ENCODE measurements at regions not wholly inside any gene's neighbourhood (a gene's known extent, or its start where the extent isn't known, plus 50 kb on each side); places are given as distances from the start of the nearest gene placed in this dataset.
"Not testable (repeated sequence)": the region's sequence is repeated elsewhere in the genome, so short reads cannot be mapped to it uniquely, and the experiment has no call there.

- DNase-seq (ENCODE audit: low read depth in 1 of 2, low spot score in 1 of 2) = no peak
Observed at GRCh38 chr12:89230376-89231315, 121.7 kb downstream of the DUSP6 start.

DNA sequence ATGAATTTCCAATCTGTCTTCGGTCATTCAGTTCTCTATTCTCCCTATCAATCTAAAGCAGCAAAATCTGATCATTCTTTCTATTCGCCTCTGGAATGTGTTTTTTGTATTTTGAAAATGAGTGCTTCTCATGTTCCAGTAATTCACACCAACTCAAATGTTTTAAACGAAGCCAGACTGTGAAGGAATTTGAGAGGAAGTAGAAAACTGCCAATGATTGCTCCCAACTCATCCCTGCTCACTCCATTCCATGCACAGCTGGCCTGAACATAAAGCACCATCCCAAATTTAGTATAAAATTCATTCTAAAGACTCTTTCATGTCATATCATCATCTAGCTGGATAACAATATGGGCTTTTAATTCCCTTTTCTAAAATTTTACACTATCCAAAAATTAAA lies 123.8 kb downstream of the DUSP6 start:
- DNase-seq (ENCODE audit: low read depth in 1 of 2, low spot score in 1 of 2) = no peak

GRCh38 chr12:89227774-89228173 lies 124.5 kb downstream of the DUSP6 start:
- DNase-seq (ENCODE audit: low read depth in 1 of 2, low spot score in 1 of 2) = no peak

DNA sequence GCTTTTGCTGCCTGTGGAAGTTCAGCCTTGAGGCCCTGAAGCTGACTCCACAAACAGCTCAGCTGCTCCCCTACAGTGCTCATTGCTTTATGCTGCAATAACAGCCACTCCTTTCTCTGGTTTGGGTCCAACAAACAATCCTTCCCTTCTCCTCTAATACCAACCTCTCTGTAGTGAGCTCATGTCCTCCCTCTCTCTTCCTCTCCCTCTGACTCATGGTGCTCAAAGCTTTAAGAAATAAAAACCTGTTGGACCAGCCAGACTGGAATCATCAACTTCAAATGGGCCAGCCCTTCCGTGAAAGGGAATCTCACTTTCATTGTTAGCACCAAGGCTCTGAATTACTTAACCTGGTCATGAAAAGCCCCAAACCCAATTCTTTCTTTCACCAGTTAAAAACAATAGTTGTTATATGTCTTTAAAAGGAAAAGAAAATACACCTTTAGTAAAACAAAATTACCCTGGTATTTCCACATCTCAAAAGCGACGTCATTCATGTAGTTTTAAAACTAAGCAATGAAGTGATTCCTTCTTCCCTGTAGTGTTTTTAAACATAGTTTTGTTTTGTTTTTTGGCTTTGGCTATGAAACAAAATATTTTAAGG lies 126.4 kb downstream of the DUSP6 start:
- no peak for DNase-seq (ENCODE audit: low read depth in 1 of 2, low spot score in 1 of 2)

- DNase-seq (ENCODE audit: low read depth in 1 of 2, low spot score in 1 of 2) = peak; percentile 42 to 50
Observed at GRCh38 chr12:89225401-89225800, 126.9 kb downstream of the DUSP6 start.

- DNase-seq (ENCODE audit: low read depth in 1 of 2, low spot score in 1 of 2) = not testable (repeated sequence)
Observed at GRCh38 chr12:89222580-89222979, 129.7 kb downstream of the DUSP6 start.

DNA sequence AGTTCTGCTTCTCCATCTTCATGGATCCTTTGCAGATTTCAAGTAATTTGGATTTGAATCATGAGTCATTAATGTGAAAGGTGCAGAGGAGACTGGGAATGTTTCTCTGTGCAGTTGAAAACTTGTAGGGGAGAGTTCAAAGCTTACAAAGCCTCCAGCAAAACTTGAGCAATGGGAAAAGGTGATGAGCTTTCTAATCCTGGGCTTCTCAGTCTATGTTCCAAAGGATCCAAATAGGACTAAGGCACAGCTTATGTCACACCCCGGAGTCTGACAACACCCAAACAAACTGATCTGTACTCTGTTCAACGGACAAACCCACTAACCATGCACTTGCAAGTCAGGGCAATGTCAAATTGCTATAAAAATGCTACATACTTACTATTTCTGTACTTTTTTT lies 134.8 kb downstream of the DUSP6 start:
- DNase-seq (ENCODE audit: low read depth in 1 of 2, low spot score in 1 of 2) = no peak

DNA sequence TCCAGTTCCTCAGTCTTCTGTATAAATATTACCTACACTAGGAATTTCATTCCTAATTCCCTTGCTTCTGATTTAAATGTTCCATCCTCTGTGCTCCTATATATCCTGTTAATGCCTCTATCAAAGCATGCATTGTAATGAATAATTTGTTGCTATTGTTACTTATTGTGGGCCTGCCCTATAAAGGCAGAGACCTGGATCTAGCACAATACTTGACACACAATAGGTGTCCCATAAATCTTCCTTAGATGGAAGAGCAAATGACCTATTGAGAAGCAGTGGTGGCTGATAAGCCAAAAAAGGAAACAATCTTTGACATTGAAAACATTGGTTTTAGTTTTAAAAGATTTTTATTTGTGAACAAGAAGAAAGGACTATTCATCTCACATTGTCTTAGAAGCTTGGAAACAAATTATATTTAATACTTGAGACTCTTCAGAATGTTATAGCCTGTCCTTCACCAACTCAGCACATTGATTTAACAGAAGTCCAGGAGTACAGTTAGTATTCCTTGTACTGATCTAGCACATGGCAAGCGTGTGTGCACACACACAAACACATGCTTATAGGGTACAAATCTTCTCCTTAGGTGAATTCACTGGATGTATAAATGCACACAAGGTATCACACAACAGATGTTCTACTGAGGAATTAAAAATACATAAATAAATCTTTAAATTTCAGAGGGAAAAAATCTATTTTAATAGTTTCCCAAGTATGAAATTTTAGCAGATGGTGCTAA lies 135.9 kb downstream of the DUSP6 start:
- DNase-seq (ENCODE audit: low read depth in 1 of 2, low spot score in 1 of 2) = no peak

GRCh38 chr12:89215196-89215595 lies 137.1 kb downstream of the DUSP6 start:
- no peak for DNase-seq (ENCODE audit: low read depth in 1 of 2, low spot score in 1 of 2)

DNA sequence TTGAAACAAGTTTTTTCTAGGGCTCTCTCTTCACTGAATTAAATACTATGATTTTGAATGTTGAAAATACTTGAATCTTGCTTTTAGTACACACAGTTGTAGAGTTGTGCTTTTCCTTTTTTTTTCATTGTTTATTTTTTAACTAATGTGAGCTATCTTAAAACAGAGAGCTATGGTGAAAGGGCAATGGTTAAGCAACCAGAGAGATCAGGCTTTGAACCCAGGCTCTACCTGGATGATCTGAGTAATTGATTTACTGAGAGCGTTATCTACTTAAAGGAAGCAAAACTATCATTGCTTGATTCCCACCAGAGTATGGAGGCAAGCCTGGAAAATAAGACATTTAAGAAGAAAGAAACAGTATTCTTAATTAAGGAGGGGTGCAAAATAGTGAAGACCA lies 138.6 kb downstream of the DUSP6 start:
- no peak for DNase-seq (ENCODE audit: low read depth in 1 of 2, low spot score in 1 of 2)

GRCh38 chr12:89213139-89213538 lies 139.2 kb downstream of the DUSP6 start:
- no peak for DNase-seq (ENCODE audit: low read depth in 1 of 2, low spot score in 1 of 2)

GRCh38 chr12:89212339-89212771 lies 139.9 kb downstream of the DUSP6 start:
- DNase-seq (ENCODE audit: low read depth in 1 of 2, low spot score in 1 of 2) = no peak

- DNase-seq (ENCODE audit: low read depth in 1 of 2, low spot score in 1 of 2) = no peak
Observed at GRCh38 chr12:89211456-89211855, 140.8 kb downstream of the DUSP6 start.

- no peak for DNase-seq (ENCODE audit: low read depth in 1 of 2, low spot score in 1 of 2)
Observed at GRCh38 chr12:89210277-89210676, 142.0 kb downstream of the DUSP6 start.

- DNase-seq (ENCODE audit: low read depth in 1 of 2, low spot score in 1 of 2) = no peak
Observed at GRCh38 chr12:89208661-89209096, 143.6 kb downstream of the DUSP6 start.

DNA sequence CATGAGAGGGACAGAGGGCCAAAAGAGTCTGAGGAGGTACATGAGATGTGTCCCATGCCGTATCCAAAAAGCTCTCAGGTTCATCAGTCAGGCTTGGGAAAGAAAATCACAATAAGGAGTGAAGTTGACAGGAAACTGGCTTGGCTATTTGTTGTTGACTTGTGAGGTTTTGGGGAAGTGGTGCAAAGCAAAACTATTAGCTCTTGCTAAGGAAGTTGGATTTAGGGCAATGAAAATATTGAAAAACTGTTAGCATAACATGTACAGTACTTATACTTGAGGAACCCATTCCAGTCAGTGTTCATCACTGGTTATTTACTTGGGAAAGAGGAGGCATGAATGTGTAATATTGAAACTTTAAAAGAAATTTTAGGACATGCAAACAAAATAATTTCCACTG lies 145.9 kb downstream of the DUSP6 start:
- DNase-seq (ENCODE audit: low read depth in 1 of 2, low spot score in 1 of 2) = no peak

GRCh38 chr12:89205517-89205916 lies 146.8 kb downstream of the DUSP6 start:
- DNase-seq (ENCODE audit: low read depth in 1 of 2, low spot score in 1 of 2) = no peak

GRCh38 chr12:89203144-89203543 lies 149.2 kb downstream of the DUSP6 start:
- DNase-seq (ENCODE audit: low read depth in 1 of 2, low spot score in 1 of 2) = no peak

DNA sequence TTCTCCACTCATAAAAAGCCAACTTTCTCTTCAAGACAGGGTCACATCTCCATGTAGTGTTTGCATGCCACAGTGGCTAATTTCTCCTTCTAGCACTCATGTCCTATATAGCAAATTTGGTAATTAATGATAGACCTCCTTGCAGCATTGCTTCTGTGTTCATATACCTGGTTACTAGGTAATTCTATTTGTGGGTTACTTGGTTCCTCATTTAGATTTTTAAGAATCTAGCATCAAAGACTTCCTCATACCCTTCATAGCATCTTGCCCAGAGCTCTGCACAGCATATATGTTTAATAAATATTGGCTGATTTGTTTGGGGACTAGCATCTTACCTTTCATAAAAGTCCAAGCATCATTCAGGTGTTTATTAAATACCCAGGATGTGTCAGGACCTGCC lies 152.1 kb downstream of the DUSP6 start:
- no peak for DNase-seq (ENCODE audit: low read depth in 1 of 2, low spot score in 1 of 2)

DNA sequence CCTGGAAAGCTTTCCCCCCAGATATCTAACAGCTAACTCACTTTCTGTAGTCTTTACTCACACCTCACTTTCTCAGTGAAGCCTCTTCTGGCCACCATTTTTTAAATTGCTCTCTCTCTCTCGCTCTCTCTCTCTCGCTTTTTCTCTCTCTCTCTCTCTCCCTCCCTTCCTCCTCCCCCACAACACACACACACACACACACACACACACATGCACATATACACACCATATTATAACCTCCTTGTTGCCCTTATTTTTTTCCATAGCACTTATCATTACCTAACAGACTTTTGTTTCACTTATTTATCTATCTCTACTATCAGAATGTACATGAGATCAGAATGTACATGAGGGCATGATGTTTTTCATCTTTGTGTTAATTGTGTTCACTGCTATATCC lies 156.8 kb downstream of the DUSP6 start:
- DNase-seq (ENCODE audit: low read depth in 1 of 2, low spot score in 1 of 2) = no peak

DNA sequence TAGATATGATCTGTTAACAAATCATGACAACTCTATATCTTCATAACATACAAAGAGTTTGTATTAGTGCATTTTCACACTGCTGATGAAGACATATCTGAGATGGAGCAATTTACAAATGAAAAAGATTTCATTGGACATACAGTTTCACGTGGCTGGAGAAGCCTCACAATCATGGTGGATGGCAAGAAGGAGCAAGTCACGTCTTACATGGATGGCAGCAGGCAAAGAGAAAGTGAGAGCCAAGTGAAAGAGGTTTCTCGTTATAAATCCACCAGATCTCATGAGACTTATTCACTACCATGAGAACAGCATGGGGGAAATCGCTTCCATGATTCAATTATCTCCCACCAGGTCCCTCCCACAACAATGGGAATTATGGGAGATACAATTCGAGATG lies 157.6 kb downstream of the DUSP6 start:
- DNase-seq (ENCODE audit: low read depth in 1 of 2, low spot score in 1 of 2) = no peak

- no peak for DNase-seq (ENCODE audit: low read depth in 1 of 2, low spot score in 1 of 2)
Observed at GRCh38 chr12:89192429-89192828, 159.9 kb downstream of the DUSP6 start.
